ENCODE measurements at regions not wholly inside any gene's neighbourhood (a gene's known extent, or its start where the extent isn't known, plus 50 kb on each side); places are given as distances from the start of the nearest gene placed in this dataset.
"Not testable (repeated sequence)": the region's sequence is repeated elsewhere in the genome, so short reads cannot be mapped to it uniquely, and the experiment has no call there.

- no peak for DNase-seq
Measured at GRCh38 chr7:12007576-12007975, 175.6 kb upstream of the THSD7A start.

DNA sequence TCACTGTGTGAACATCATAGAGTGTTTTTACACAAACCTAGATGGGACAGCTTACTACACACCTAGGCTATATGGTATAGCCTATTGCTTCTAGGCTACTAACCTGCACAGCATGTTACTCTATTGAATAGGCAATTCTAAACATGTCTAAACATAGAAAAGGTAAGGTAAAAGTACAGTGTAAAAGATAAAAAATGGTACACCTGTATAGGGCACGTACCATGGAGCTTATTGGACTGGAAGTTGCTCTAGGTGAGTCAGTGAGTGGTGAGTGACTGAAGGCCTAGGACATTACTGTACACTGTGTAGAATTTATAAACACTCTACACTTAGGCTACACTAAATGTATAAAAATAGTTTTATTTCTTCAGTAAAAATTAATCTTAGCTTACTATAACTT, 182.0 kb upstream of the THSD7A start:
- no peak for DNase-seq

DNA sequence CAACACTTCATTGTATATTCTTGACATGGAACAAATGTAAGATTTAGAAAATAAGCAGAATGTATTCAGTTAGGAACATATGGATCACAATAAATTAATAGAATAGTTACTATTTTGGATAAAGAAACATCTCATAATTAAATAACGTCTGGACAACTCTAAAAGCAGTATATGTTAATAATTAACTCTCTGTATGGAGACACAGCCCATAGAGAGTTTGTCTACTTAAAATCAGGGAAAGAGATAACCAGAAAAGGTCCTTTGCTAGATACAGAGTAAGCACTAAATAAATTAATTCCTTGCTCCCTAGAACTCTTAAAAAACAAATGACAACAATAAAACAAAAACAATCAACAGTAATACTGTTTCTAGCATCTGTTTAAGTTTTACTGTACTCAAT, 184.4 kb upstream of the THSD7A start:
- no peak for DNase-seq

DNA sequence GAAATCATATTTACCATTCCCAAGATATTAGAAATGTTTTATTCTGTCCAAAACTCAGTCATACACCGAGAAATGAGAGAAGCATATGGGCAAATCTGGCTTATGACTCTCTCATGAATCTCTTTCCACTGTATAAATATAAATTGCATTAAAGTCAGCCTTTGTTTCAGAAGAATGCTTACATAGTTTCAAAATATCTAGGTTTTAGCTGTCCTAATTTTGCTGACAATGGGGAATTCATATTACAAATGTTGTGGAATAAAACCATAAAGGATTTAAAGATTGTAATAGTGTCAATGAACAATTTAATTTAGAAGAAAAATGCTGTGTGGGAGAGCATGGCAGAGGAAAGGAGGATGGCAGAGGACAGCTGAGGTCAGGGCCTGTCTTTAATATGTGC, 185.0 kb upstream of the THSD7A start:
- DNase-seq, result no peak

GRCh38 chr7:12022011-12022410, 189.1 kb upstream of the TMEM106B start:
- DNase-seq, result not testable (repeated sequence)

- DNase-seq, result no peak
Measured at GRCh38 chr7:12025246-12025645, 185.8 kb upstream of the TMEM106B start.

DNA sequence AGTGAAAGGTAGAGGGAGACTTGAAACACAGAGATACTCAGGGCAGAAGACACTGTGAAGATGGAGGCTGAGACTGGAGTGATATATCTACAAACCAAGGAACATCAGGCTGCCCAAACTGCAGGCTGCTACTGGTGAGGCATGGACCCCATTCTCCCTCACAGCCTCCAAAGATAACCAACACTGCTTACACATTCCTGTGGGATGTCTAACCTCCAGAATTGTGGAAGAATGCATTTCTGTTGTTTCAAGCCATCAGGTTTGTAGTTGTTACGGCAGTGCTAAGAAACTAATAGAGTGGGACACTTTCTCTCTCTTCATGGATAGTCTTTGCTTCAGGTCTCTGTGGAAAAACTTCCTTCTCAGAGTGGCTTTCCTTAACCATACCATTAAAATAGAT, 182.6 kb upstream of the TMEM106B start:
- DNase-seq, result no peak

- DNase-seq, result no peak
Measured at GRCh38 chr7:12030116-12030515, 181.0 kb upstream of the TMEM106B start.

DNA sequence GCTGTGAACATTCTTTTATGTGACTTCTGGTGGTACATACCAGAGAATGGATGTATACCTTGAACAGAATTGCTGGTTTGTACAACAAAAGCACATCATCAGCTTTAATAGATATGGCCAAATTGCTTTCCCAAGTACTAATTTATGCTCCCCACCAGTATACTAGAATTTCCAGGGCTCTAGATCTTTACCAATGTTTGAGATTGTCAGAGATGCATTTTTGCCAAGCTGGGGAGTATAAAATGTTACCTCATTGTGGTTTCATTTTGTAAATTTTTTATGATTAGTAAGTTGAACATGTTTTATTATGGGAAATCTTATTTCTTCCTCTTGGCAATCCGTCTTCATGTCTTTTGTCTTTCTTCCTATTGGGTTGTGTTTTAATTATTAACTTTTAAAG, 179.9 kb upstream of the TMEM106B start:
- no peak for DNase-seq

GRCh38 chr7:12031638-12032037, 179.5 kb upstream of the TMEM106B start:
- DNase-seq, result no peak

GRCh38 chr7:12032146-12032545, 178.9 kb upstream of the TMEM106B start:
- DNase-seq, result no peak

DNA sequence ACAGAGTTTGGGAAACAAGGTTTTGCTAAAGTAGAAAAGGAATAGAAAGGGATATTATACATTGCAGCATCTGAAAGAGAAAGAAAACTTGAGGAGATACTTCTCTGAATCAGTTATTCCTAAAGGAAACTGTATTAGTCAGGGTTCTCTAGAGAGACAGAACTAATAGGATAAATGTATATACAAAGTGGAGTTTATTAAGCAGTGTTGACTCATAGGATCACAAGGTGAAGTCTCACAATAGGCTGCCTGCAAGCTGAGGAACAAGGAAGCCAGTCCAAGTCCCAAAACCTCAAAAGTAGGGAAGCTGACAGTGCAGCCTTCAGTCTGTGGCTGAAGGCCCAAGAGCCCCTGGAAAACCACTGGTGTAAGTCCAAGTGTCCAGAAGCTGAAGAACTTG, 167.6 kb upstream of the TMEM106B start:
- not testable (repeated sequence) for DNase-seq

DNA sequence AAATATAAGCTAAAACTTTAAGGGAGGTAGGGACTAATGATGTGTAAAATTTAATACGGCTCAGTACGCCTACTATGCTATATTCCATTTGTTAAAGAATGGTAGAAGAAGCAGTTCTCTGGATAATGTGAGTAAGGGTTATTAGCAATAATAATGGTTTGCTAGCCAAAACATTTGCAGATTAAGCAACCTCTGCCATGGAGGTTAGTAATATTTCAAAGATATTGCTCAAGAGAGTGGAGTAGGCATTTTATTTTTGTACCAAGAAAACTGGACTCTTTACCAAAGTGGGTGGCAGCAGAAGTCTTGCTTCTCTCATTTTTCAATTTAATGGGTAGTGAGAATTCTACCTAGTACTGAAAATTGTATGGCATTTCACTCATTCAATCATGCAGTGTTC, 158.9 kb upstream of the TMEM106B start:
- no peak for DNase-seq

DNA sequence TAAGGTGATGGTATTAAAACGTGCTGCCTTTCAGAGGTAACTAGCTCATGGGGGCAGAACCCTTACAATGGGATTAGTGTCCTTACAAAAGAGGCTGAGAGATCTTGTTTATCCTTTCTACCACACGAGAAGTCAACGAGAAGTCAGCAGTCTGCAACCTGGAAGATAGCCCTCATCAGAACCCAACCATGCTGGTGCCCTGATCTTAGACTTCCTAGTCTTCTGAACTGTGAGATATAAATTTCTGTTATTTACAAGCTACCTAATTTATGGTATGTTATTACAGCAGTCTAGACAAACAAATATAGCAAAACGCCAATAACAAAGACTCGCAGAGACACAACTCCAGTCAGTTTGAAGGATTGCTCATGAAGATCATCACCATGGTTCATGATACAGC, 157.5 kb upstream of the TMEM106B start:
- no peak for DNase-seq

GRCh38 chr7:12054830-12055229, 156.3 kb upstream of the TMEM106B start:
- DNase-seq, result no peak

- no peak for DNase-seq
Measured at GRCh38 chr7:12056381-12056780, 154.7 kb upstream of the TMEM106B start.

DNA sequence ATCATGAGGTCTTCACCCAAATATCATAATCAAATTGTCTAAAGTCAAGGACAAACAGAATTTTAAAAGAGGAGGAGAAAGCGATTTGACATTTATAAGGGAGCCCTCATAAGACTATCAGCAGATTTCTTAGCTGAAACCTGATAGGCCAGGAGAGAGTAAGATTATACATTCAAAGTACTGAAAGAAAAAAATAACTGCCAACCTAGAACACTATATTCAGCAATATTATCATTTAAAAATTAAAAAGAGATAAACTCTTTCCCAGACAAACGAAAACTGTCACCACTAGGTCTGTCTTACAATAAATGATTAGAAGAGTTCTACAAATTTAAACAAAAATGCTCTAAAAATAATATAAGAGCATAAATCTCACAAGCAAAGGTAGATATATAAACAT, 154.1 kb upstream of the TMEM106B start:
- no peak for DNase-seq

- DNase-seq, result peak; percentile 4 to 13
Measured at GRCh38 chr7:12062062-12062461, 149.0 kb upstream of the TMEM106B start.

GRCh38 chr7:12064586-12065127, 146.4 kb upstream of the TMEM106B start:
- no peak for DNase-seq

DNA sequence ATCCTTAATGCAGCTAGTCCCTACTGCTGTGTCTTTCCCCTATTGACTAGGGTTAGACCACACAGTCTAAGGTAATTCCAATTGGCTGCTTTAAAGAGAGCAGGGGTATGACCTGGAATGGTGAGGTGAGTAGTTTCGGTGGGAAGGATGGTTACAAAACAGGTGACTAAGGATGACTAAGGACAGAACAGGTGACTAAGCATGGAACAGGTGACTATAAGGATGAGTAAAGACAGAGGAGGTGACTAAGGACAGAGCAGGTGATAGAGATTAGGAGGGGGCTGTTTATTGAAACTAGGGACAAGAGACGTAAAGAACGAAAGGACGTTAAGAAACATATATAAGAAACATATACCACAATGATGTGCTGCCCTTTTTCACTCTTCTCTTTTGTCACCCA, 145.1 kb upstream of the TMEM106B start:
- no peak for DNase-seq

- DNase-seq, result no peak
Measured at GRCh38 chr7:12066521-12066920, 144.6 kb upstream of the TMEM106B start.

DNA sequence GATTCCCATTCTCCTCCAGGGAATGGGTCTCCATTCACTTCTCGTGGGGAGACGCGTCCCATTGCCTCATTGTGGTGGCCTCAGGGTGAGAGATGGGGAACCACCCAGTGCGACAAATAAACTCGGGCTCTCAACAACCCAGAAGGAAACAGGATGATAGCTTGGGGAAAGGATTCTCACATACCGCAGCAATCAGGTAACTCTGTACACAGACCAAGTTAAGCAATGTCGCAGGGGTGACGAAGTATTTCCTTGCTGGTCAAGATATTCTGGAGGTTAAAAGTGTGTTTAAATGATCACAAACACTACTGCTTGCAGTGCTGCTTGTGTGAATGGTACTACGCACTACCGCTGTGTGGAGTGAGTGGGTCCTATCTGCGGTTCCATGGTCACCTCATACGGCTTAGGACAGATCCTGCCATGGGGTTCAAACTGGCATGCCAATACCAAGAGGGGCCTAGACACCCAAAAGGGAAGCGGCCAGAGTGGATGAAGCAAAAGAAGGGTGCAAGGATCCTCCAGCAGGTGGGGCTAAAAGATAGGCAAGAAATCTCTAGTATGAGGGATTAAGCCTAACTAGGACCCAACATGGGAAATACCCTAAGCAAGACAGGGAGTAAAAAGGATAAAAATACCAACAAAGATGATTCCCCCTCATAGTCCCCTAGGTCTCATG, 143.8 kb upstream of the TMEM106B start:
- peak; percentile 41 to 43 for DNase-seq

- no peak for DNase-seq
Measured at GRCh38 chr7:12069757-12070156, 141.3 kb upstream of the TMEM106B start.

GRCh38 chr7:12074889-12075288, 136.2 kb upstream of the TMEM106B start:
- no peak for DNase-seq

DNA sequence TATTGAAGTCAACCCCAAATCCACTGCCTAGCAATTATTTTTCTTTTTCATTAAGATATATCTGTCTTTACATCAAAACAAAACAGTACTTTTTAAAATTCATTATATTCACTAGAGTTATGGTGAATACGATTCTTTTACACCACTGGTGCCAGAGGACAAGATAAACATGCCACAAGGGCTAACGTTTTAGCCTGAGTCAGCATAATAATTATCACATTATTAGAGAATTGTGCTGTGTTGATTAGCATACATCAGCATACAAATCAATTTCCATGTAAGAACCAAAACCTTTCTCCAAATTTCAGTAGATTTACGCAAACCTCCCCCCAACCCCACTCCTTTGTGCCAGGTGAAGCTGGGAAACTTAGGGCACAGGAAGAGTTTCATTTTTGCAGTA, 131.1 kb upstream of the TMEM106B start:
- DNase-seq, result no peak

All from AML-193 (cell line).